ENCODE measurements at regions not wholly inside any gene's neighbourhood (a gene's known extent, or its start where the extent isn't known, plus 50 kb on each side); places are given as distances from the start of the nearest gene placed in this dataset.

GRCh38 chr3:46091046-46091445 is 63.8 kb upstream of the XCR1 start:
- TF ChIP-seq POLR2A (IDR thresholded peaks at IDR 0.05) (no peak), POLR2AphosphoS5 (IDR thresholded peaks at IDR 0.05) (no peak), EP300 (IDR thresholded peaks at IDR 0.05) (no peak)
